MM.1S (cell line): ENCODE measurements at regions not wholly inside any gene's neighbourhood (a gene's known extent, or its start where the extent isn't known, plus 50 kb on each side); places are given as distances from the start of the nearest gene placed in this dataset.

Source experiments
- DNase-seq: peaks from one replicate; pipeline ENCODE4 v3.0.0-alpha.2; 2015
- H2AFZ ChIP-seq: fragments of 300-600 bp; sonication (generic); 2 replicates; pipeline ENCODE4 v1.6.0; 2016; ENCODE audit warnings: antibody characterized with exemption, low read length
- H3F3A ChIP-seq: fragments of 300-600 bp; sonication (generic); 2 replicates; pipeline ENCODE4 v1.6.1; 2016; ENCODE audit warnings: mild to moderate bottlenecking, antibody characterized with exemption, low read length, moderate library complexity, mixed read lengths; ENCODE audit not compliant: insufficient read depth
- H3K27ac ChIP-seq: fragments of 300-600 bp; sonication (generic); 2 replicates; pipeline ENCODE4 v1.5.1; 2016; ENCODE audit warnings: mild to moderate bottlenecking, low read length
- H3K27me3 ChIP-seq: fragments of 300-600 bp; sonication (generic); replicated peaks from 2 replicates; pipeline ENCODE4 v1.6.0; 2016; ENCODE audit warnings: low read length; ENCODE audit not compliant: insufficient read depth
- H3K36me3 ChIP-seq: fragments of 300-600 bp; sonication (generic); replicated peaks from 2 replicates; pipeline ENCODE4 v1.6.1; 2016; ENCODE audit warnings: mild to moderate bottlenecking, low read length, mixed read lengths; ENCODE audit not compliant: insufficient read depth
- H3K4me1 ChIP-seq: fragments of 300-600 bp; sonication (generic); 2 replicates; pipeline ENCODE4 v1.6.1; 2016; ENCODE audit warnings: low read length, mixed read lengths
- H3K4me2 ChIP-seq: fragments of 300-600 bp; sonication (generic); 2 replicates; pipeline ENCODE4 v1.6.0; 2016; ENCODE audit warnings: low read depth, low read length
- H3K4me3 ChIP-seq: fragments of 300-600 bp; sonication (generic); 2 replicates; pipeline ENCODE4 v1.5.1; 2016; ENCODE audit warnings: low read length, mixed read lengths
- H3K79me2 ChIP-seq: fragments of 300-600 bp; sonication (generic); 2 replicates; pipeline ENCODE4 v1.6.1; 2016; ENCODE audit warnings: mixed run types, low read length, mixed read lengths
- H3K9ac ChIP-seq: fragments of 300-600 bp; sonication (generic); 2 replicates; pipeline ENCODE4 v1.6.1; 2016; ENCODE audit warnings: low read length, mixed read lengths
- H3K9me2 ChIP-seq: fragments of 300-600 bp; sonication (generic); replicated peaks from 2 replicates; pipeline ENCODE4 v1.6.1; 2016; ENCODE audit warnings: mild to moderate bottlenecking, low read length, mixed read lengths; ENCODE audit not compliant: insufficient read depth
- H3K9me3 ChIP-seq: fragments of 300-600 bp; sonication (generic); replicated peaks from 2 replicates; pipeline ENCODE4 v1.6.1; 2016; ENCODE audit warnings: mild to moderate bottlenecking, low read length, mixed read lengths; ENCODE audit not compliant: insufficient read depth
- H4K20me1 ChIP-seq: fragments of 300-600 bp; sonication (generic); 2 replicates; pipeline ENCODE4 v1.6.1; 2016; ENCODE audit warnings: mild to moderate bottlenecking, low read length, moderate library complexity, mixed read lengths; ENCODE audit not compliant: insufficient read depth
- EZH2 ChIP-seq: fragments of 300-600 bp; sonication (generic); optimal IDR thresholded peaks from 2 replicates; pipeline ENCODE3; 2017; ENCODE audit warnings: low read depth, mild to moderate bottlenecking, antibody characterized with exemption, low read length, mixed read lengths
- EZH2phosphoT487 ChIP-seq: fragments of 300-600 bp; sonication (generic); IDR thresholded peaks from 2 replicates; pipeline ENCODE4 v1.6.1; 2018; ENCODE audit warnings: antibody characterized with exemption, low read length
- TF ChIP-seq, protein P1 (sequence below): fragments of 300-600 bp; sonication (generic); IDR thresholded peaks from 2 replicates; pipeline ENCODE4 v1.5.1; 2016; ENCODE audit warnings: antibody characterized with exemption, low read length, mixed read lengths

DNA sequence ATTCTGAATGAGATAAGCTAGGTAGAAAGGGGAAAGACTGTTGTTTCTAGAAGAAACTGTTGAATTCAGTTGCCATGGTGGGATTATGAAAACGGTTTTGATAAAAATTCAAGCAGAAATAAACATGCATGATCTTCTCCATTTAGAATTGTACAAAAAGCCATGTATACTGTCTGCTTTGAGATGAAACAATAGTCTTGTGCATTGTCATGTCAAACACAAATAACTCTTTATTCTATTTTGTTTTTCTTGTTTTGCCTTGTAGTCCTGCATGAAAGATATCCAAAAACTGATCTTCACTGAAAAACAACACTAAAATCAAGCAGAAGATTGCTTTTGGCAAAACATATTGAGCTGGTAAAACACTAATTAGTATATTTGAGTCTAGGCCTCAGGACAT, 659.9 kb downstream of the LTN1 start:
- DNase-seq: no peak
- H3K9ac ChIP-seq: no peak overlapping the region
- no peak overlapping the region for H2AFZ ChIP-seq
- no peak overlapping the region for H3K4me2 ChIP-seq
- TF ChIP-seq, protein P1, sequence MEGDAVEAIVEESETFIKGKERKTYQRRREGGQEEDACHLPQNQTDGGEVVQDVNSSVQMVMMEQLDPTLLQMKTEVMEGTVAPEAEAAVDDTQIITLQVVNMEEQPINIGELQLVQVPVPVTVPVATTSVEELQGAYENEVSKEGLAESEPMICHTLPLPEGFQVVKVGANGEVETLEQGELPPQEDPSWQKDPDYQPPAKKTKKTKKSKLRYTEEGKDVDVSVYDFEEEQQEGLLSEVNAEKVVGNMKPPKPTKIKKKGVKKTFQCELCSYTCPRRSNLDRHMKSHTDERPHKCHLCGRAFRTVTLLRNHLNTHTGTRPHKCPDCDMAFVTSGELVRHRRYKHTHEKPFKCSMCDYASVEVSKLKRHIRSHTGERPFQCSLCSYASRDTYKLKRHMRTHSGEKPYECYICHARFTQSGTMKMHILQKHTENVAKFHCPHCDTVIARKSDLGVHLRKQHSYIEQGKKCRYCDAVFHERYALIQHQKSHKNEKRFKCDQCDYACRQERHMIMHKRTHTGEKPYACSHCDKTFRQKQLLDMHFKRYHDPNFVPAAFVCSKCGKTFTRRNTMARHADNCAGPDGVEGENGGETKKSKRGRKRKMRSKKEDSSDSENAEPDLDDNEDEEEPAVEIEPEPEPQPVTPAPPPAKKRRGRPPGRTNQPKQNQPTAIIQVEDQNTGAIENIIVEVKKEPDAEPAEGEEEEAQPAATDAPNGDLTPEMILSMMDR: no peak
- TF ChIP-seq EZH2 (no peak), EZH2phosphoT487 (no peak)
- H3K79me2 ChIP-seq: no peaks in the 10 kb centered on the region
- H4K20me1 ChIP-seq: no peaks in the 10 kb centered on the region
- no peaks in the 10 kb centered on the region for H3F3A ChIP-seq
- H3K27me3 ChIP-seq: no peaks in the 10 kb centered on the region
- no peaks in the 10 kb centered on the region for H3K9me3 ChIP-seq
- no peak overlapping the region for H3K27ac ChIP-seq
- H3K4me3 ChIP-seq: no peak overlapping the region
- H3K4me1 ChIP-seq: no peaks in the 10 kb centered on the region
- no peaks in the 10 kb centered on the region for H3K36me3 ChIP-seq
- H3K9me2 ChIP-seq: no peaks in the 10 kb centered on the region

DNA sequence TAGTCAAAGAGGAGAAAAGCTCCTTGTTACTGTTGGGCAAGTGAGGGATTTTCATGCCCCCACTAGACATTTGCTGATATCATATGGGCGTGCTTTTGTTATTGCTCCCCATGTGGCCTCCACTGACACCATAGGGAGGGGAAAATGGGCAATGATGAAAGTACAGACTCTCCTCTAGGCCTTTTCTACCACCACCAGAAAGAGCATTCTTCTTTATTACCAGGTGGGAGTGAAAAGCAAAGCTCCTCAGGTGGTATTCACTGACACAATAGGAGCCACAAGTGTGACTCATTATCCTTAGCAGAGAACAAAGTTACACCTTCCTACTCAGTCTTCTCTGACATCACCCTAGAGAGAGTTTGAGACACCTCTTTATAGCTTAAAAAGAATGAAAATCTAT, 667.1 kb downstream of the LTN1 start:
- H3K27me3 ChIP-seq: no peaks in the 10 kb centered on the region
- H3K79me2 ChIP-seq: no peaks in the 10 kb centered on the region
- no peak overlapping the region for H3K27ac ChIP-seq
- H3F3A ChIP-seq: no peaks in the 10 kb centered on the region
- H3K9ac ChIP-seq: no peak overlapping the region
- H3K36me3 ChIP-seq: no peaks in the 10 kb centered on the region
- H2AFZ ChIP-seq: no peak overlapping the region
- no peak overlapping the region for H3K4me3 ChIP-seq
- no peaks in the 10 kb centered on the region for H3K4me1 ChIP-seq
- TF ChIP-seq, protein P1: no peak
- TF ChIP-seq EZH2phosphoT487 (no peak), EZH2 (no peak)
- no peaks in the 10 kb centered on the region for H4K20me1 ChIP-seq
- no peak overlapping the region for H3K4me2 ChIP-seq
- no peaks in the 10 kb centered on the region for H3K9me3 ChIP-seq
- DNase-seq: no peak
- no peaks in the 10 kb centered on the region for H3K9me2 ChIP-seq

DNA sequence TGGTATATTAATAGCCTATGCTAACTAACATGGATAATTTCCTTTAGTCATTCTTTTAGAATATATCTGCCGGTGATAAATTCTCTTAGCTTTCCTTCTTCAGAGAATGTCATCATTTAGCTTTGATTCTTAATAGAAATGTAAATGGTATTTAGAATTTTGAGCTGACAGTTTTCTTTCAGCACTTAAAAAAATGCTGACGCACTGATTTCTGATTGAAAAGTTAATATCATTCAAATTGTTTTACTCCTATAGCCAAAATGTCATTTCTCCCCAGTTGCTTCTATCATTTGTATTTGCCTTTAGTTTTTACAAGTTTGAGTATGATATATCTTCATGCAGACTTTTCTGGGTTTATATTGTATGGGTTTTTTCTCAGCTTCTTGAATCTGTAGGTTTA, 668.0 kb downstream of the LTN1 start:
- Histone ChIP-seq H3K79me2 (no peaks in the 10 kb centered on the region), H3K4me2 (no peak overlapping the region), H3K4me3 (no peak overlapping the region), H3K4me1 (no peaks in the 10 kb centered on the region), H3K36me3 (no peaks in the 10 kb centered on the region), H4K20me1 (no peaks in the 10 kb centered on the region), H3K9me3 (no peaks in the 10 kb centered on the region), H3K27ac (no peak overlapping the region), H2AFZ (no peak overlapping the region), H3K9me2 (no peaks in the 10 kb centered on the region), H3F3A (no peaks in the 10 kb centered on the region), H3K27me3 (no peaks in the 10 kb centered on the region), H3K9ac (no peak overlapping the region)
- DNase-seq: no peak
- no peak for TF ChIP-seq EZH2

DNA sequence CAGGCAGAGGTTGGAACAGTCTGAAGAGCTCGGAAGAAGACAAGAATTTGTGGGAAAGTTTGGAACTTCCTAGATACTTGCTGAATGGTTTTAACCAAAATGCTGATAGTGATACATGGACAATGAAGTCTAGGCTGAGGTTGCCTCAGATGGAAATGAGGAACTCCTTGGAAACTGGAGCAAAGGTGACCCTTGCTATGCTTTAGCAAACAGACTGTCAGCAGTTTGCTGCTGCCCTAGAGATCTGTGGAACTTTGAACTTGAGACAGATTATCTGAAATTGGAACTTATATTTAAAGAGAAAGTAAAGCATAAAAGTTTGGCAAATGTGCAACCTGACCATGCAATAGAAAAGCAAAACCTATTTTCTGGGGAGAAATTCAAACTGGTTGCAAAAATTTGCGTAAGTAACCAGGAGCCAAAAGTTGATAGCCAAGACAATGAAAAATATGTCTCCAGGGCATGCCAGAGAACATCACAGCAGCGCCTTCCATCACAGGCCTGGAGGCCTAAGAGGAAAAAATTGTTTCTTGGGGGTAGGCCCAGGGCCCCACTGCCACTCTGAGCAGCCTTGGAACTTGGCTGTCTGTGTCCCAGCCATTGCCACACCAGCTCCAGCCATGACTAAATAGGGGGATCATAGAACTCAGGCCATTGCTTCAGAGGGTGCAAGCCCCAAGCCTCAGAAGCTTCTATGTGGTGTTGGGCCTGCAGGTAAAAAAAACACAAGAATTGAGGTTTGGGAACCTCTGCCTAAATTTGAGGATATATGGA, 675.3 kb downstream of the LTN1 start:
- no peaks in the 10 kb centered on the region for H3F3A ChIP-seq
- H3K4me2 ChIP-seq: no peak overlapping the region
- H3K9me2 ChIP-seq: no peaks in the 10 kb centered on the region
- no peak overlapping the region for H3K9ac ChIP-seq
- no peaks in the 10 kb centered on the region for H3K9me3 ChIP-seq
- no peak overlapping the region for H3K4me3 ChIP-seq
- DNase-seq: no peak
- TF ChIP-seq EZH2 (no peak), EZH2phosphoT487 (no peak)
- H3K4me1 ChIP-seq: no peaks in the 10 kb centered on the region
- no peak overlapping the region for H3K27ac ChIP-seq
- H2AFZ ChIP-seq: no peak overlapping the region
- H3K79me2 ChIP-seq: no peaks in the 10 kb centered on the region
- no peaks in the 10 kb centered on the region for H4K20me1 ChIP-seq
- no peaks in the 10 kb centered on the region for H3K27me3 ChIP-seq
- H3K36me3 ChIP-seq: no peaks in the 10 kb centered on the region
